CD4-positive, alpha-beta memory T cell (primary cell): ENCODE measurements at regions not wholly inside any gene's neighbourhood (a gene's known extent, or its start where the extent isn't known, plus 50 kb on each side); places are given as distances from the start of the nearest gene placed in this dataset.

Source experiments
- CTCF ChIA-PET: fragments of 350-600 bp; sonication (Branson Sonifier 250); formaldehyde crosslinking; loops from one replicate; lab custom pipeline; 2021; ENCODE audit warnings: inconsistent platforms; ENCODE audit not compliant: partially characterized antibody; lab: Charles Lee
- POLR2A ChIA-PET: fragments of 350-600 bp; sonication (Branson Sonifier 250); formaldehyde crosslinking; loops from one replicate; lab custom pipeline; 2021; ENCODE audit not compliant: partially characterized antibody; lab: Charles Lee
- DNase-seq, 5 donors: peaks; one replicate each; pipeline versions ENCODE4 v3.0.0 to v3.0.0-alpha.2; 2020 to 2022; ENCODE audit warnings: mixed read lengths in 1 of 5
- H3K27ac ChIP-seq: one replicate; pipeline ENCODE4 v1.7.0; 2013; ENCODE audit warnings: low read depth, low read length
- H3K27me3 ChIP-seq: 2 replicates; pipeline ENCODE4 v1.7.0; 2013; ENCODE audit warnings: mild to moderate bottlenecking, low read length, moderate library complexity; ENCODE audit not compliant: insufficient read depth
- H3K36me3 ChIP-seq: 2 replicates; pipeline ENCODE4 v1.7.0; 2013; ENCODE audit warnings: mild to moderate bottlenecking, low read length, moderate library complexity; ENCODE audit not compliant: insufficient read depth
- H3K4me1 ChIP-seq: 2 replicates; pipeline ENCODE4 v1.7.0; 2013; ENCODE audit warnings: mild to moderate bottlenecking, low read length, moderate library complexity; ENCODE audit not compliant: insufficient read depth
- H3K4me3 ChIP-seq, 2 donors: one replicate each; pipeline ENCODE4 v1.7.0; 2013; ENCODE audit warnings: low read length in 2 of 2, mild to moderate bottlenecking in 1 of 2
- H3K9me3 ChIP-seq, 2 donors: one replicate each; pipeline ENCODE4 v1.7.0; 2013; ENCODE audit warnings: low read length in 2 of 2, control low read depth in 1 of 2; ENCODE audit not compliant: control insufficient read depth in 1 of 2
- H3K27ac Mint-ChIP-seq, 7 donors: one replicate each; pipeline ENCODE4 v1.8.0; 2020 to 2021; ENCODE audit warnings: mixed read lengths in 7 of 7, mild to moderate bottlenecking in 6 of 7, inconsistent platforms in 3 of 7, moderate library complexity in 3 of 7
- H3K27me3 Mint-ChIP-seq, 2 donors: one replicate each; pipeline ENCODE4 v1.8.0; 2020 to 2021; ENCODE audit warnings: mixed read lengths in 2 of 2
- H3K36me3 Mint-ChIP-seq, 2 donors: one replicate each; pipeline ENCODE4 v1.8.0; 2020 to 2021; ENCODE audit warnings: mixed read lengths in 2 of 2, inconsistent platforms in 1 of 2, mild to moderate bottlenecking in 1 of 2
- H3K4me1 Mint-ChIP-seq, 4 donors: one replicate each; pipeline ENCODE4 v1.8.0; 2020 to 2021; ENCODE audit warnings: mixed read lengths in 4 of 4, mild to moderate bottlenecking in 1 of 4
- H3K4me3 Mint-ChIP-seq, 8 donors: one replicate each; pipeline ENCODE4 v1.8.0; 2020 to 2021; ENCODE audit warnings: mixed read lengths in 8 of 8, mild to moderate bottlenecking in 7 of 8, moderate library complexity in 6 of 8, inconsistent platforms in 3 of 8
- H3K9me3 Mint-ChIP-seq, 8 donors: one replicate each; pipeline ENCODE4 v1.8.0; 2020 to 2021; ENCODE audit warnings: mixed read lengths in 8 of 8, mild to moderate bottlenecking in 5 of 8, inconsistent platforms in 3 of 8, moderate library complexity in 1 of 8
- intact Hi-C: fragments of 100-400 bp; cut with micrococcal nuclease; formaldehyde crosslinking; loops from one replicate; pipeline ENCODE4 v1.15.1; 2023

DNA sequence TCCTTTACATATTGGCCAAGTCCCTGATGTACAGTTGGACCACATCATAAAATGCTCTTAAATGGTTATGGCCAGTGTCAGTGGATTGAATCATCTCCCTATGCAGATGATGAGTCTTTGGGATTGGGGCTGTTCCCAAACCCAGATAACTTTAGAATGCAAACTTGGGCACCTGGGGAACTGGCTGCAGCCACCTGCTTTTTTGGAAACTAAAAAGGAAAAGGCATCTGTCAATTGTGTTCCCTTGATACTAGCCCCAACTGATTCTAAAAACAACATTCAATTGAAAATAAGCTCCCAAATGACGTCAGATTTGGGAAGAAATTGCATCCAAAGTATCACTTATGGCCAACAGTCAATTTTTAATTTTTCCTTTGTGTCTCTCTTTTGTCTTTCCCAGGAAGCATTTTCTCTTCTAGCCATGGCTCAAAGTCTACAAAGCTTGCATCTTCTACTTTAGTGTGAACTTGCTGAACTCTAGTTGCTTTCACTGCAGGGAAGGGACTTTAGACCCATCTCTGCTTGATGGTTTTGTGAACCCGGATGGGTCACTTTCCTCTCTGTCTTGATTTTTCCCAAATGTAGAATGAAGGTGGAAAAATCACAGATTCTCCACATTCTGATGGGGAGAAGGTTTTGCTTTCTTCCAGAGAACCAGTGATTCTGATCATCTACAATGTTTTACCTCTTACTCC lies 402.3 kb upstream of the USP24 start:
- H3K36me3 Mint-ChIP-seq, result no peaks in the 10 kb centered on the region

GRCh38 chr1:55612988-55613387 lies 397.8 kb upstream of the USP24 start:
- H3K4me1 Mint-ChIP-seq, result no peaks in the 10 kb centered on the region

More for the DNA sequence above, 402.3 kb upstream of the USP24 start:
- H3K27ac Mint-ChIP-seq, result no peak overlapping the region
- H3K9me3 ChIP-seq, result no peaks in the 10 kb centered on the region
- no peak for DNase-seq
- POLR2A ChIA-PET, result no interaction called here
- intact Hi-C loops, result no loop called here
- no peaks in the 10 kb centered on the region for H3K27me3 ChIP-seq
- no peaks in the 10 kb centered on the region for H3K36me3 ChIP-seq
- H3K27me3 Mint-ChIP-seq, result peaks cover 5 to 7% of the 10 kb centered on the region in 2 donors
- no peaks in the 10 kb centered on the region for H3K4me1 ChIP-seq
- H3K27ac ChIP-seq, result no peak overlapping the region
- CTCF ChIA-PET, result no interaction called here
- no peaks in the 10 kb centered on the region for H3K4me1 Mint-ChIP-seq
- H3K4me3 Mint-ChIP-seq, result no peak overlapping the region
- H3K4me3 ChIP-seq, result no peak overlapping the region
- H3K9me3 Mint-ChIP-seq, result peaks cover 0 to 6% (median 0%) of the 10 kb centered on the region in 8 donors

DNA sequence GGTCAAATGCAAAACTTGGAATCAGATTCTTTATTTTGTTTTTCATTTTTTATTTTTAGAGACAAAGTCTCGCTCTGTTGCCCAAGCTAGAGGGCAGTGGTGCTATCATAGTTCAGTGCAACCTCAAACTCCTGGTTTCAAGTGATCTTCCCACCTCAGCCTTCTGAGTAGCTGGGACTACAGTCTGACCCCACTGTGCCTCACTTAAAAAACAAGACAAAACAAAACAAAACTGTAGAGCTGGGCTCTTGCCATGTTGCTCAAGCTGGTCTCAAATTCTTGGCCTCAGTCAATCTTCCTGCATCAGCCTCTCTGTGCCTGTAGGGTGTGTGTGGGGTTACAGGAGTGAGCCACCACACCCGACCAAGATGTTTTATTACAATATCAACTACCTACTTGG lies 396.0 kb upstream of the USP24 start:
- intact Hi-C loops, result no loop called here
- Histone ChIP-seq H3K27ac (no peak overlapping the region), H3K9me3 (no peaks in the 10 kb centered on the region), H3K4me1 (no peaks in the 10 kb centered on the region), H3K36me3 (no peaks in the 10 kb centered on the region), H3K27me3 (no peaks in the 10 kb centered on the region), H3K4me3 (no peak overlapping the region)
- Mint-ChIP-seq H3K9me3 (peaks cover 0 to 11% (median 3%) of the 10 kb centered on the region in 8 donors), H3K27me3 (peaks cover 5 to 6% of the 10 kb centered on the region in 2 donors), H3K4me1 (no peaks in the 10 kb centered on the region), H3K36me3 (no peaks in the 10 kb centered on the region), H3K27ac (no peak overlapping the region), H3K4me3 (no peak overlapping the region)
- no peak for DNase-seq
- POLR2A ChIA-PET, result no interaction called here
- CTCF ChIA-PET, result no interaction called here

More at GRCh38 chr1:55612988-55613387, 397.8 kb upstream of the USP24 start:
- H3K27ac Mint-ChIP-seq, result no peak overlapping the region
- POLR2A ChIA-PET, result no interaction called here
- Histone ChIP-seq H3K36me3 (no peaks in the 10 kb centered on the region), H3K4me1 (no peaks in the 10 kb centered on the region), H3K27ac (no peak overlapping the region), H3K9me3 (no peaks in the 10 kb centered on the region), H3K27me3 (no peaks in the 10 kb centered on the region), H3K4me3 (no peak overlapping the region)
- H3K27me3 Mint-ChIP-seq, result peaks cover 5 to 6% of the 10 kb centered on the region in 2 donors
- CTCF ChIA-PET, result no interaction called here
- no peak for DNase-seq
- intact Hi-C loops, result no loop called here
- H3K36me3 Mint-ChIP-seq, result no peaks in the 10 kb centered on the region
- no peak overlapping the region for H3K4me3 Mint-ChIP-seq
- H3K9me3 Mint-ChIP-seq, result peaks cover 0 to 5% (median 3%) of the 10 kb centered on the region in 8 donors

GRCh38 chr1:55610203-55610602 lies 395.0 kb upstream of the USP24 start:
- Mint-ChIP-seq H3K4me3 (no peak overlapping the region), H3K9me3 (peaks cover 0 to 11% (median 3%) of the 10 kb centered on the region in 8 donors), H3K4me1 (no peaks in the 10 kb centered on the region), H3K27me3 (peaks cover 3% of the 10 kb centered on the region in 2 donors), H3K36me3 (no peaks in the 10 kb centered on the region), H3K27ac (no peak overlapping the region)
- ChIA-PET POLR2A (no interaction called here), CTCF (no interaction called here)
- intact Hi-C loops, result no loop called here
- Histone ChIP-seq H3K36me3 (no peaks in the 10 kb centered on the region), H3K27me3 (no peaks in the 10 kb centered on the region), H3K9me3 (no peaks in the 10 kb centered on the region), H3K4me1 (no peaks in the 10 kb centered on the region), H3K4me3 (no peak overlapping the region), H3K27ac (no peak overlapping the region)
- no peak for DNase-seq

DNA sequence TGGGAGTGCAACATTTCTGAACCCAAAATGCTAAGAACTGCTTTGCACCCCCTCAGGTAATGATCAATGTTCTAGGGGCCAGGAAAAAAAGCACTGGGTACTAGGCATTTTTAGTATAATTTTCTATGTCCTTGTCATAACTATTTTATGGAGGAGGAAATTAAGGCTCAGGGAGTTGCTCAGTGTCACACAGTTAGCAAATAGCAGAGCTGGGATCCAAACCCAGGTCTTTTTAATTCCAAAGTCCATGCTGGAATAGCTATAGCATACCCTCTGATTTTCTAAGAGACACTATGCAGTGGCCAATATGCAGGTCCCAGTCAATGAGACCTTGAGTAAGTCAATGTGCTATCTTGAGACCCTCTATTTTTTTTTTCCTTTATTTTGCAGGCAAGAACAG lies 394.5 kb upstream of the USP24 start:
- POLR2A ChIA-PET, result no interaction called here
- Histone ChIP-seq H3K9me3 (no peaks in the 10 kb centered on the region), H3K27me3 (no peaks in the 10 kb centered on the region), H3K36me3 (no peaks in the 10 kb centered on the region), H3K4me3 (no peak overlapping the region), H3K4me1 (no peaks in the 10 kb centered on the region), H3K27ac (no peak overlapping the region)
- H3K27ac Mint-ChIP-seq, result no peak overlapping the region
- H3K36me3 Mint-ChIP-seq, result no peaks in the 10 kb centered on the region
- CTCF ChIA-PET, result no interaction called here
- H3K4me1 Mint-ChIP-seq, result no peaks in the 10 kb centered on the region
- DNase-seq, result no peak
- intact Hi-C loops, result no loop called here
- no peak overlapping the region for H3K4me3 Mint-ChIP-seq
- peaks cover 2 to 3% of the 10 kb centered on the region in 2 donors for H3K27me3 Mint-ChIP-seq
- peaks cover 0 to 11% (median 3%) of the 10 kb centered on the region in 8 donors for H3K9me3 Mint-ChIP-seq

GRCh38 chr1:55605155-55605554 lies 390.0 kb upstream of the USP24 start:
- CTCF ChIA-PET, result no interaction called here

GRCh38 chr1:55604749-55605148 lies 389.6 kb upstream of the USP24 start:
- no peaks in the 10 kb centered on the region for H3K27me3 ChIP-seq
- H3K4me1 Mint-ChIP-seq, result no peaks in the 10 kb centered on the region
- H3K36me3 ChIP-seq, result no peaks in the 10 kb centered on the region
- H3K36me3 Mint-ChIP-seq, result no peaks in the 10 kb centered on the region
- H3K27me3 Mint-ChIP-seq, result peaks cover 5% of the 10 kb centered on the region in 2 donors
- H3K4me1 ChIP-seq, result no peaks in the 10 kb centered on the region
- H3K27ac ChIP-seq, result no peak overlapping the region
- DNase-seq, result no peak
- intact Hi-C loops, result no loop called here
- no peak overlapping the region for H3K27ac Mint-ChIP-seq
- no peak overlapping the region for H3K4me3 Mint-ChIP-seq
- H3K9me3 ChIP-seq, result no peaks in the 10 kb centered on the region
- no peak overlapping the region for H3K4me3 ChIP-seq
- CTCF ChIA-PET, result no interaction called here
- H3K9me3 Mint-ChIP-seq, result peaks cover 0 to 7% (median under 1%) of the 10 kb centered on the region in 8 donors
- POLR2A ChIA-PET, result no interaction called here

More at GRCh38 chr1:55605155-55605554, 390.0 kb upstream of the USP24 start:
- peaks cover 2 to 3% of the 10 kb centered on the region in 2 donors for H3K27me3 Mint-ChIP-seq
- H3K36me3 Mint-ChIP-seq, result no peaks in the 10 kb centered on the region
- H3K4me3 ChIP-seq, result no peak overlapping the region
- H3K27me3 ChIP-seq, result no peaks in the 10 kb centered on the region
- no peak overlapping the region for H3K27ac Mint-ChIP-seq
- H3K36me3 ChIP-seq, result no peaks in the 10 kb centered on the region
- no peaks in the 10 kb centered on the region for H3K4me1 ChIP-seq
- no peaks in the 10 kb centered on the region for H3K9me3 ChIP-seq
- no peak overlapping the region for H3K4me3 Mint-ChIP-seq
- no peak overlapping the region for H3K27ac ChIP-seq
- peaks cover 0 to 7% (median 0%) of the 10 kb centered on the region in 8 donors for H3K9me3 Mint-ChIP-seq
- DNase-seq, result no peak
- intact Hi-C loops, result no loop called here
- POLR2A ChIA-PET, result no interaction called here
- H3K4me1 Mint-ChIP-seq, result no peaks in the 10 kb centered on the region
